ENCODE measurements at regions not wholly inside any gene's neighbourhood (a gene's known extent, or its start where the extent isn't known, plus 50 kb on each side); places are given as distances from the start of the nearest gene placed in this dataset.

DNA sequence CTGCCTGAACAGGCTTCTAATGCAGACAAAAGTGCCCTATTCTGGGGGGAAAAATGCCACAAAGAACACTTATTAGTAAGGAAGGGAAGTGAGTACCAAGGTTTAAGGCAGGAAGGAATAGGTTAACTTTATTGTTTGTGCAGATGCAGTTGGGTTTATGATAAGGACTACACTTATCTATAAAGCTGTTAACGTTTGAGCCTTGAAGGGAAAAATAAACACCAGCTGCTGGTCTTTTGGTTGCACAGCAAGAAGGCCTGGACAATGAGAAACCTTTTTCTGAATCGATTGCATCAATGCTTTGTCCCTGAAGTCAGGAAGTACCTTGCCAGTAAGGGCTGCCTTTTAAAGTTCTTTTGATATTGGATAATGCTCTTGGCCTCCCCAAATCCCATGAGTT lies 407.8 kb downstream of the ATP23 start:
- H3K27me3 ChIP-seq (ENCODE audit: insufficient read depth, poor library complexity, severe bottlenecking): no peaks in the 10 kb centered on the region
- H3K27ac ChIP-seq (replicated peaks): no peak overlapping the region
- TF ChIP-seq REST (IDR thresholded peaks at IDR 0.05; ENCODE audit: insufficient replicate concordance, low read depth): no peak
- no peak for TF ChIP-seq POLR2AphosphoS5 (IDR thresholded peaks at IDR 0.05; ENCODE audit: low read depth)
- TF ChIP-seq, protein P1, sequence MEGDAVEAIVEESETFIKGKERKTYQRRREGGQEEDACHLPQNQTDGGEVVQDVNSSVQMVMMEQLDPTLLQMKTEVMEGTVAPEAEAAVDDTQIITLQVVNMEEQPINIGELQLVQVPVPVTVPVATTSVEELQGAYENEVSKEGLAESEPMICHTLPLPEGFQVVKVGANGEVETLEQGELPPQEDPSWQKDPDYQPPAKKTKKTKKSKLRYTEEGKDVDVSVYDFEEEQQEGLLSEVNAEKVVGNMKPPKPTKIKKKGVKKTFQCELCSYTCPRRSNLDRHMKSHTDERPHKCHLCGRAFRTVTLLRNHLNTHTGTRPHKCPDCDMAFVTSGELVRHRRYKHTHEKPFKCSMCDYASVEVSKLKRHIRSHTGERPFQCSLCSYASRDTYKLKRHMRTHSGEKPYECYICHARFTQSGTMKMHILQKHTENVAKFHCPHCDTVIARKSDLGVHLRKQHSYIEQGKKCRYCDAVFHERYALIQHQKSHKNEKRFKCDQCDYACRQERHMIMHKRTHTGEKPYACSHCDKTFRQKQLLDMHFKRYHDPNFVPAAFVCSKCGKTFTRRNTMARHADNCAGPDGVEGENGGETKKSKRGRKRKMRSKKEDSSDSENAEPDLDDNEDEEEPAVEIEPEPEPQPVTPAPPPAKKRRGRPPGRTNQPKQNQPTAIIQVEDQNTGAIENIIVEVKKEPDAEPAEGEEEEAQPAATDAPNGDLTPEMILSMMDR (IDR thresholded peaks at IDR 0.05; ENCODE audit: insufficient read depth, low read length): no peak
- TF ChIP-seq SPI1 (IDR thresholded peaks at IDR 0.05; ENCODE audit: borderline replicate concordance, low read depth): no peak
- TF ChIP-seq GABPA (IDR thresholded peaks at IDR 0.05; ENCODE audit: low read depth): no peak
- no peak overlapping the region for H3K4me3 ChIP-seq (replicated peaks; ENCODE audit: insufficient read depth, low read length)
- no peak for DNase-seq (ENCODE audit: low read depth in 1 of 2, low spot score in 1 of 2)

- Histone ChIP-seq H3K4me3 (replicated peaks; ENCODE audit: insufficient read depth, low read length) (no peak overlapping the region), H3K27ac (replicated peaks) (no peak overlapping the region), H3K27me3 (ENCODE audit: insufficient read depth, poor library complexity, severe bottlenecking) (peaks cover 3% of the 10 kb centered on the region)
- TF ChIP-seq GABPA (IDR thresholded peaks at IDR 0.05; ENCODE audit: low read depth): no peak
- TF ChIP-seq, protein P1 (IDR thresholded peaks at IDR 0.05; ENCODE audit: insufficient read depth, low read length): no peak
- no peak for TF ChIP-seq POLR2AphosphoS5 (IDR thresholded peaks at IDR 0.05; ENCODE audit: low read depth)
- no peak for TF ChIP-seq REST (IDR thresholded peaks at IDR 0.05; ENCODE audit: insufficient replicate concordance, low read depth)
- no peak for TF ChIP-seq SPI1 (IDR thresholded peaks at IDR 0.05; ENCODE audit: borderline replicate concordance, low read depth)
- no peak for DNase-seq (ENCODE audit: low read depth in 1 of 2, low spot score in 1 of 2)
Measured at GRCh38 chr12:58356794-58357193, 415.4 kb downstream of the ATP23 start.

DNA sequence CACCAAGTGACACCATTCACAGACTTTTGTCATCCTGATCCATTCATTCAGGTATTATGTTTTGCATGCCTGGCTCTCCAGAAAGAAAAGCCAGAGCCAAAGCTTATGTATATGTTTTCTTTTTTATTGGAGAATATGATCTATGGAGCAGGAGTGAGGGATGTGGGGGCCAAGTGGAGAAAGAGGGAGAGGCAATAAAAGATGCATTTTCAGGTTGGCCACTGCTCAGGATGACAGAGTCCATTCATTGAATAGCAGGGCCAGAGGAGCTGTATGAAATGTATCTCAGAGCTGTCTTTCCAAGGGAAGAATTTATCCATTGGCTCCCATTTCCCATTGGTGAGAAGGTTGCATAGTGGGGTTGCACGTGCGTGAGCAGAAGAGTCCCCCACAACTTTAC lies 416.1 kb downstream of the ATP23 start:
- peaks cover 3% of the 10 kb centered on the region for H3K27me3 ChIP-seq (ENCODE audit: insufficient read depth, poor library complexity, severe bottlenecking)
- no peak overlapping the region for H3K27ac ChIP-seq (replicated peaks)
- no peak for DNase-seq (ENCODE audit: low read depth in 1 of 2, low spot score in 1 of 2)
- no peak overlapping the region for H3K4me3 ChIP-seq (replicated peaks; ENCODE audit: insufficient read depth, low read length)
- no peak for TF ChIP-seq REST (IDR thresholded peaks at IDR 0.05; ENCODE audit: insufficient replicate concordance, low read depth)
- TF ChIP-seq GABPA (IDR thresholded peaks at IDR 0.05; ENCODE audit: low read depth): no peak
- no peak for TF ChIP-seq SPI1 (IDR thresholded peaks at IDR 0.05; ENCODE audit: borderline replicate concordance, low read depth)
- TF ChIP-seq POLR2AphosphoS5 (IDR thresholded peaks at IDR 0.05; ENCODE audit: low read depth): no peak
- TF ChIP-seq, protein P1 (IDR thresholded peaks at IDR 0.05; ENCODE audit: insufficient read depth, low read length): no peak

Data from HL-60 (cell line).